AG04449 (cell line): ENCODE measurements at regions not wholly inside any gene's neighbourhood (a gene's known extent, or its start where the extent isn't known, plus 50 kb on each side); places are given as distances from the start of the nearest gene placed in this dataset.

Source experiments
- CTCF ChIA-PET: fragments of 350-600 bp; formaldehyde crosslinking; extraction: SDS; loops from one replicate; lab custom pipeline; 2021; ENCODE audit warnings: antibody characterized with exemption; lab: Yijun Ruan, JAX
- POLR2A ChIA-PET: fragments of 400-600, 350-600 bp; formaldehyde crosslinking; extraction: SDS; loops from one replicate; lab custom pipeline; 2020; ENCODE audit warnings: antibody characterized with exemption, inconsistent platforms; lab: Yijun Ruan, JAX
- DNase-seq: peaks from one replicate; pipeline ENCODE4 v3.0.0-alpha.2; 2010; ENCODE audit warnings: low read depth, low spot score
- H3K4me3 ChIP-seq: 2 replicates; pipeline ENCODE4 v1.5.1; 2011; ENCODE audit warnings: low read depth, mild to moderate bottlenecking, control low read depth, low read length
- TF ChIP-seq, protein P1 (sequence below): IDR thresholded peaks from one replicate; pipeline ENCODE4 v1.5.1; 2011; ENCODE audit warnings: mild to moderate bottlenecking, moderate library complexity, low read length, control low read depth, inconsistent platforms; ENCODE audit not compliant: insufficient read depth; ENCODE audit errors: missing control alignments

DNA sequence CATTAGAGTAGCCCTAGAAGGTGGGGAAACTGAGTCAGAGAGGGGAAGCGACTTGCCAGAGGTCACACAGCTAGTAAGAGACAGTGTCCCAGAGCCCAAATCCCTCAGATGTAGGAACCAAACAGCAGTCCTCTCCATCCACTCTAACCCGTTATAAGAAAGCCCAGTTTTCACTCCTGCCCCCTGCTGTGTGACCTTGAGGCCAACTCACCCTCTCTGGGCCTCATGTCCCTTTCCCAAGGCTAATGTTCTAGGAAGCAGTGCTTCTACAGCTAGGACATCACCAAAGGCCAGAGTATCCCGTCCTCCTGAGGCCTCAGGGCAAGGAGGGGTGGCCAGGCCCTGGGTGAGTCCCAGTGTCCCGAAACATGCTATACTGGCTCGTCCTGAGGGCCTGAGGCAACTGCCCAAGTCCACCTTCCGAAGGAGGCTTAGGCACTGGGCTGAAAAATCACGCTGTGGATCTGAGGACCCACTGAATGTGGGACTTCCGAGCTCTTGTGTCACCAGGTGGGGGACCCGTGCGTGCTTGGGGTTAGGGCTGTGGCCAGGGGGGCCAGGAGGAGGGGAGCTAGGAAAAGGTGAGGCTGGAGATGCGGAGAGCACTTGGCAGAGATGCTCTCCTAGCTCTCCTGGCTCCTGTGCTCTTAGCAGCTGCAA, 109.2 kb upstream of the SLC6A11 start:
- ChIA-PET CTCF (interaction anchor here (0.8 to 1.7 kb wide), 3 partner anchors 31 to 353 kb away, joined by 3 to 4 read pairs (median 3); no protein-coding TSS in a partner anchor), POLR2A (interaction anchor here (0.7 kb wide), 1 partner anchor 565 kb away, joined by 3 read pairs; the partner anchor contains the start of gene VHL)
- no peak overlapping the region for H3K4me3 ChIP-seq
- no peak for DNase-seq
- TF ChIP-seq, protein P1, sequence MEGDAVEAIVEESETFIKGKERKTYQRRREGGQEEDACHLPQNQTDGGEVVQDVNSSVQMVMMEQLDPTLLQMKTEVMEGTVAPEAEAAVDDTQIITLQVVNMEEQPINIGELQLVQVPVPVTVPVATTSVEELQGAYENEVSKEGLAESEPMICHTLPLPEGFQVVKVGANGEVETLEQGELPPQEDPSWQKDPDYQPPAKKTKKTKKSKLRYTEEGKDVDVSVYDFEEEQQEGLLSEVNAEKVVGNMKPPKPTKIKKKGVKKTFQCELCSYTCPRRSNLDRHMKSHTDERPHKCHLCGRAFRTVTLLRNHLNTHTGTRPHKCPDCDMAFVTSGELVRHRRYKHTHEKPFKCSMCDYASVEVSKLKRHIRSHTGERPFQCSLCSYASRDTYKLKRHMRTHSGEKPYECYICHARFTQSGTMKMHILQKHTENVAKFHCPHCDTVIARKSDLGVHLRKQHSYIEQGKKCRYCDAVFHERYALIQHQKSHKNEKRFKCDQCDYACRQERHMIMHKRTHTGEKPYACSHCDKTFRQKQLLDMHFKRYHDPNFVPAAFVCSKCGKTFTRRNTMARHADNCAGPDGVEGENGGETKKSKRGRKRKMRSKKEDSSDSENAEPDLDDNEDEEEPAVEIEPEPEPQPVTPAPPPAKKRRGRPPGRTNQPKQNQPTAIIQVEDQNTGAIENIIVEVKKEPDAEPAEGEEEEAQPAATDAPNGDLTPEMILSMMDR, result no peak

DNA sequence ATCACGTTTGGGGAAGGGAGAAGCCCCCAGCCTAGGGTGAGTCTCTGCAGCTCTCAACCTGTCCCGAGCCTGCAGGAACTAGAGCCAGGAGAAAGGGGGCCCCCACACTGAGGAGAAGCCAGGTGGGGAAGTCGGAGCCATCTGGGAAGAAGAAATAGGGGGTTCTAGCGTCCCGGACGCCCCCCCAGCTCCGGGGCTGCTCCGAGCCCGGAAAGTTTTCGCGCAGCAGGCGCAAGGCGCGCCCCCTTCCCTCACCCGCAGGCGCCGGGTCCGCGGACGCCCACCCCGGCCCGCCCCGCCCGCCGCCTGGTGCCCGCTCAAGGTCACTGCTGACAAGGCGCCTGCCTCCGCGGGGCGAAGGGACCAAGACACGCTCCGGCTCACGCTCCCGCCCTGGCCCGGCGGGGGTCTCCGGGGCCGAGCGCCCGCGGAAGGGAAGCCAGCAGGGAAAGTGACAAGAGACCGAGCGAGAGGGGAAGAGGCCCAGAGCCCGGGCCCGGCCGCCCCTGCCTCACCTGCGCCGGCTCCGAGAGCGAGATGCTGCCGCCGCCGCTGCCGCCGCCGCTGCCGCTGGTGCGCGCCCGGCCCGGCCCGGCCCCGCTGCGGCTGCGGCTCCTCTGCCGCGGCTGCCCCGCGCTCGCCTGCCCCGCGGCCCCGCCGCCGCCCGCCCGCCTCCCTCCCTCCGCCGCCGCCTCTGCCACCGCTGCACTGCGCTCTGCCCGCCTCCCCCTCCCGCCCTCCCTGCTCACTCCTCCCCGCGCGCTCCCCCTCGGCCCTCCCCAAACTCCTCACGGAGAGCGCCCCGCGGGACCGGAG, 108.4 kb upstream of the SLC6A11 start:
- TF ChIP-seq, protein P1, result no peak
- H3K4me3 ChIP-seq, result no peak overlapping the region
- ChIA-PET POLR2A (no interaction called here), CTCF (interaction anchor here (0.8 to 1.7 kb wide), 2 partner anchors 31 to 352 kb away, joined by 3 to 4 read pairs; no protein-coding TSS in a partner anchor)
- no peak for DNase-seq

DNA sequence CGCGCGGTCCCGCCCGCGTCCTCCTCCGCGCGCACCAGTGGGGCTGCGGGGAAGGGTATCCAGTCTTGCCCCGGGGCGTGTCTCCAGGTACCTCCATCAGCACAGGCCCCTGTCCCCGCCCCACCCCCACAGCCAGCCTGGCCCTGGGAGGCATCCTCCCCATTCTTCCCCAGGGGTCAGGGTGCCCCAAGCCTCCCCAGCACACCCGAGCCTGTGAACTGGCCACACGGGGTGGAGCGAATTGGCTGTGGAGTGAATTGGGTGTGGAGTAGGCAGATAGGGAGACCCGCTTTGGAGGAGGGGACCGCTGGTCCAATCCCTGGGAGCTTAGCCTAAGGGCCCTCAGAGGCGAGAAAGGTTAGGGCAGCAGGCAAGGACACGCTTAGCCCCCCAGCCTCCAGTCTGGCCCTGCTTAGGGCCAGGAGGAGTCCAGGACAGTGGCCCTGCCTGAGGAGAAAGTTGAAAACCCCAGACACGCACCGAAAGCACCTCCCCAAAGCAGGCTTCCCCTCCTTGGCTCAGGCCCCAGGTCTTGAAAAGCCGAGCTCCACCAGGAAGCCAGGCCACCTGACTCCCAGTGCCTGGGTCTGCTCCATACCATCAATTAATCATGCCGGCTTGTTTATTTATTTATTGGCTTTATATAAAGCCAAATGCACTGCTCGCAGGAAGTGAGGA, 107.7 kb upstream of the SLC6A11 start:
- CTCF ChIA-PET, result no interaction called here
- H3K4me3 ChIP-seq, result no peak overlapping the region
- DNase-seq, result no peak
- TF ChIP-seq, protein P1, result no peak
- POLR2A ChIA-PET, result interaction anchor here (0.5 kb wide), 1 partner anchor 22 kb away, joined by 3 read pairs; no protein-coding TSS in a partner anchor

- ChIA-PET POLR2A (interaction anchor here (0.5 kb wide), 1 partner anchor 23 kb away, joined by 3 read pairs; no protein-coding TSS in a partner anchor), CTCF (interaction anchor here (0.7 kb wide), 1 partner anchor 357 kb away, joined by 3 read pairs; no protein-coding TSS in a partner anchor)
- TF ChIP-seq, protein P1, result no peak
- no peak overlapping the region for H3K4me3 ChIP-seq
- DNase-seq, result no peak
Observed at GRCh38 chr3:10709110-10709781, 106.8 kb upstream of the SLC6A11 start.

GRCh38 chr3:10712121-10712520, 103.9 kb upstream of the SLC6A11 start:
- H3K4me3 ChIP-seq, result no peak overlapping the region
- ChIA-PET POLR2A (no interaction called here), CTCF (no interaction called here)
- no peak for DNase-seq
- TF ChIP-seq, protein P1, result no peak
